Raji (cell line): ENCODE measurements at regions not wholly inside any gene's neighbourhood (a gene's known extent, or its start where the extent isn't known, plus 50 kb on each side); places are given as distances from the start of the nearest gene placed in this dataset.

Experiments
- POLR2A ChIP-seq: IDR thresholded peaks from 2 replicates; pipeline ENCODE4 v1.6.1; 2011; ENCODE audit warnings: low read depth, low read length, control low read depth; ENCODE audit not compliant: insufficient read depth

- TF ChIP-seq POLR2A, result no peak
Measured at GRCh38 chr16:85211271-85211801, 99.1 kb upstream of the CIBAR2 start.

GRCh38 chr16:85213926-85214675 is 101.8 kb upstream of the CIBAR2 start:
- TF ChIP-seq POLR2A, result no peak

GRCh38 chr16:85215478-85216118 is 103.3 kb upstream of the CIBAR2 start:
- TF ChIP-seq POLR2A, result no peak

DNA sequence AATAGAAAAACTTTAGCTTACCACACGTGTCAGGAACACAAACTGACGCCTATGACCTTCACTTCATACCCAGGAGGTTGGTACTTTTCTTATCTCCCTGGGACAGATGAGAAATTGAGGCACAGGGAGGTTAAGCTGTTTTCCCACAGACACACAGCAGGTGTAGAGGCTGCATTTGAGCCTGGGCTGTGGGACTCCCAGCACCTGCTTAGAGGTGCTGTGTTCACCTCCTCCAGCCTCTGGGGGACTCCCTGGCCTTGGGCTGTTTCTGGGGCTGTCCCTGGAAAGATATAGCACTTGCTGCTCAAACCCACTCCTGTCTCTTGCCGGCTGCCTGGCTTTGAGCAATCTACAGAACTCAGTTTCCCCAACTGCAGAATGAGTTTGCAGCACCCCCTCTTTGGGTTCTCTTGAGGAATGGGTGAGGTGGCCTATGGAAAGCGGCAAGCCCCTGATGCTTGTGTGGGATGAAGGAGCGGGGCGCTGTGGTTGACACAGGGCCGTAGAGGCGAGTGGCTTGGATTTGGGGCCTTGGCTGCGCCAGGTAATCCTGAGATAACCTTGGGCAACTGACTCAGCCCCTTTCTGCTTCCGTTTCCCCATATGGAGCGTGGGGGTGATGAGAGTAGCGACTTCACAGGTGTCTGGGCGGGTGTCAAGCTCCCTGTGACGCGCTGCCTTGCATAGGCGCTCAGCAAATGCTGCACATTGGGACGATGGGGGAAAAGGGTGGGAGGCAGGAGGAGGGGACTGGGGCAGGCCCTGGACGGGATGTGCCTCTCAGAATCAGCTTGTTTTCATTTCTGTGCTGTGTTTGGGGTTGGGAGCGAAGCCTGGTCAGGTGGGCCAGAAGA is 104.5 kb upstream of the CIBAR2 start:
- no peak for TF ChIP-seq POLR2A

- no peak for TF ChIP-seq POLR2A
Measured at GRCh38 chr16:85220125-85220839, 108.0 kb upstream of the CIBAR2 start.

- TF ChIP-seq POLR2A, result no peak
Measured at GRCh38 chr16:85220964-85221731, 108.9 kb upstream of the CIBAR2 start.

GRCh38 chr16:85221771-85222154 is 109.5 kb upstream of the CIBAR2 start:
- no peak for TF ChIP-seq POLR2A

- TF ChIP-seq POLR2A, result no peak
Measured at GRCh38 chr16:85222155-85222863, 110.0 kb upstream of the CIBAR2 start.

- no peak for TF ChIP-seq POLR2A
Measured at GRCh38 chr16:85225257-85225656, 113.0 kb upstream of the CIBAR2 start.

DNA sequence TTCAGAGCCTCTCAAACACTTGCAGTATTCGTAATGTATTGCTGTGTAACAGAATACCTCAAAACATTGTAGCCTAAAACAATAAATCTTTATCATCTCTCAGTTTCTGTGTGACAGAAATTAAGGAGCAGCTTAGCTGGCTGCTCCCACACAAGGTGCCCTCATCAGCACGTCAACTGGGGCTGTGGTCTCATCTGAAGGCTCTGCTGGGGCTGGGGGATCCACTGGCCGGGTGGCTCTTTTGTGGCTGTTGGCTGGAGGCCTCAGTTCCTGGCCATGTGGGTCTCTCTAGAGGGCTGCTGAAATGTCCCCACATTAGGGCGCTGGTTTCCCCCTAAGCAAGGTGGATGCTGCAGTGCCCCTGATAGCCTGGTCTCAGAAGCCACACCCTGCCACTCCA is 113.4 kb upstream of the CIBAR2 start:
- TF ChIP-seq POLR2A, result no peak

- peak; percentile 44 for TF ChIP-seq POLR2A
Measured at GRCh38 chr16:85227084-85227945, 115.0 kb upstream of the CIBAR2 start.

DNA sequence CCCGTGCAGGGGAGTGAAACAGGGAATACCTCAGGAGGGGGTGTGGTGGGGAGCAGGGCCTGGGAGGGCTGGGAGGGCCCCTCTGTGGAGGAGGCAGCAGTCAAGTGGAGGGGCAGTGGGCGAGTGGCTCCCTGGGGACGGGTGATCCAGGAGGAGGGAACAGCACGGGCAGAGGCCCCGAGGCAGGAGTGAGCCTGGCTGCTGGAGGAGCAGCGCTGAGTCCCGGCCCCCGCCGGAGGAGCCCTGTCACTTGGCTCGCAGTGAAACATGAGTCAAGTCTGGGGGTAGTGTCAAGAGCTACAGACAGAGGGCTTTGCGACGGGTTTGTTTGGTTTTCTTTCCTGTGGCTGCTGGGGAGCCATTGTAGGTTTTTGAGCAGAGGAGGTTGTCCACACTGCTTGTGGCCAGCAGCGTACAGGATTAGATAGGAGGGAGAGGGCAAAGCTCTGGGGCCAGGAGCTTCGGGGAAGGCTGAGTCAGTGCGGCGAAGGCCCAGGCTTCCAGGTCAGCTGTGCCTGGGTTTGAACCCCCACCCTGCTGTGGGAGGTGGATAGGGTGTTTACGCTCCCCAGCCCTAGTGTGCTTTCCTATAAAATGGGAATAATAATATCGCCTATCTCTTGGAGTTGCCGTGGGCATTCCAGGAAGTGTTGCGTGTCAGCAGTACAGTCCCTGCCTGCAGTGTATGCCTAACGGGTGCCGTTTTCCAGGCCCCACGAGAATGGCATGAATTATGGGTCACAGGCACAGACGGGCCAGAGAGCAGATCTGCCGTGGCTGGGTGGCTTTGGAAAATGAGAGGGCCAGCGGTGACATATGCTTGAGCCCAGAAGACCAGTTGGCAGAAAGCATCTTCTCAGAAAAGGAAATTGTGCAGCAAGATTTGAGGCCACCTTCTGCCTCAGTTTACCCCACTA is 115.9 kb upstream of the CIBAR2 start:
- TF ChIP-seq POLR2A, result no peak
